Inflammatory macrophage treated with lipopolysaccharide for 1 hour (primary cell): ENCODE measurements at regions not wholly inside any gene's neighbourhood (a gene's known extent, or its start where the extent isn't known, plus 50 kb on each side); places are given as distances from the start of the nearest gene placed in this dataset.

Experiments used
- DNase-seq, 2 donors: peaks; one replicate each; pipeline ENCODE4 v3.0.0-alpha.2; 2020 to 2022

DNA sequence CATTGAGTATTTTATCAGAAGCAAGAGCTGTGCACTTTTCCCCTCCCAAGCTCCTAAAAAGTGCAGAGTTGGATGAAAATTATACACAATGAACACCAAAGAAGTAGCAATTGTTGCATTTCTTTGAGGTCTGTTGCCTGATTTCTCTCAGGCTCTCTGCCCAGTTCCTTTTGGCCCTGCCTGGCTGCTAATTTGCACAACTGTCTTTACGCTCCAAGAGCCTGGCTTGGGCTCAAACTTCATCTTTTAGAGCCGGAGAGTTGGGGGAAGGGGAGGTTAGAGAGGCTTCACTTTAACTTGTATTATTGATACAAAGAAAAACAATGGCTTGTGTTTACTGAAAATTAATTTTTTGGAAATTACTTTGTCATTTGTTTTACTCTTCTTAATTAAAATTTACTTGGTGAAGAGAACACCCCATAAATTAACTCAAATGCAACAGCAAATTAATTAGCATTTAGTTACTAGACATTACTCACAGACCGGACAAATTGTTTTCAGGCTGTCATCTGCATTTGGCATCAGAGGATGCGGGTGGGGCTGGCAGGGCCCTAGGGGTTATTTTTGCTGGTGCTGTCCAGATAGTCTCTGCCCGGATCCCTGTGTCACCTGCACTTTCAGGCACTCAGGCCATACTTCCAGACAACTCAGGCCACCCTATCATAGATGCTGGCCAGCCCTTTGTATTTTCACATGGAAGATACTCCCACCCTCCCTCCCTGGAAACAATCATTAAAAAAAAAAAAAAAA, 407.3 kb downstream of the NXPE2 start:
- no peak for DNase-seq

DNA sequence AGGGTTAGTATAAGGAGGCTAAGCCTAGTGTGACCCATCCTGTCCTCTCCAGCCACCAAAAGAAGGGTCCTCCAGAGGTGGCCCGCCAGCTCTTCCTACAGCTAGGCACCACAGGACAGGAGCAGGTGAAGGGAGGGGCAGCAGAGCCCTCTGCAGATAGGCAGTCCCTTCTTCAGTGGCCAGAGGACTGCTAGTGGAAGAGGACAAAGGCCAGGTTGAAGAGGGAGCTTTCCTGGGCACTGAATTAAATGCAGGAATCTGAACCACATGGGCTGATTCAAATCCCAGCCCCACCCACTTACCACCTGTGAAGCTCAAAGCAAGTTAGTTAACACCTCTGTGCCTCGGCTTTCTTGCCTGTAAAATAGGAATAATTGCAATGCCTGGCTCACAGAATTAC, 409.5 kb downstream of the NXPE2 start:
- no peak for DNase-seq

- no peak for DNase-seq
Observed at GRCh38 chr11:115092516-115092915, 411.7 kb downstream of the CADM1 start.

DNA sequence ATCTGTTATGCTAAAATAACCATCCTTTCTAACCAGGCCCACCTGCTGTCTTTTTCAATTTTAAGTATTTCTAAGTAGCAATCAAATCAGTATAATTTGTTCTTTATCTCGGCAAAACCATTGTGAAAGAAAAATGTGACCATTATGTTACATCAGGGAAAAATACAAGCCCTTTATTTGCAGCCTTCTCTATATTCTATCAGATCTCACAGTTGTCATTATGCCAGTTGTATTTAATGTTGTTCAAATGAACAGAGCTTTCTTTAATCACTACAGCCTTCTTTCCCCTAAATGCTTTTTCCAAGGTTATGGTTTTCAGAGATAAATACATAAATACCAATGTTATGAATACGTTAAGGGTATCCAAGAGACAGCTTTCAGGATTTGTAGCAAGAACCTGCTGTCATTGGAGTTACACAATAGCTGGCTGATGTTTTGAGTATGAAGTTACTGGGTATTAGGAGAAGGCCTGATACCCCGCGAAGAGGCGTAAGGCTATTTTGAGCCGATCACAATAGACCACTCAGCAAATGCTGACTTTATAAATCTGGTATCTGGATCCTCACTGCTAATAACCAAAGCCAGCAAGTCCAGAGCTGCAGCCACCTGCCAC, 406.3 kb downstream of the CADM1 start:
- no peak for DNase-seq

- no peak for DNase-seq
Observed at GRCh38 chr11:115100706-115101105, 403.5 kb downstream of the CADM1 start.

GRCh38 chr11:115103921-115104320, 400.3 kb downstream of the CADM1 start:
- DNase-seq, result no peak

DNA sequence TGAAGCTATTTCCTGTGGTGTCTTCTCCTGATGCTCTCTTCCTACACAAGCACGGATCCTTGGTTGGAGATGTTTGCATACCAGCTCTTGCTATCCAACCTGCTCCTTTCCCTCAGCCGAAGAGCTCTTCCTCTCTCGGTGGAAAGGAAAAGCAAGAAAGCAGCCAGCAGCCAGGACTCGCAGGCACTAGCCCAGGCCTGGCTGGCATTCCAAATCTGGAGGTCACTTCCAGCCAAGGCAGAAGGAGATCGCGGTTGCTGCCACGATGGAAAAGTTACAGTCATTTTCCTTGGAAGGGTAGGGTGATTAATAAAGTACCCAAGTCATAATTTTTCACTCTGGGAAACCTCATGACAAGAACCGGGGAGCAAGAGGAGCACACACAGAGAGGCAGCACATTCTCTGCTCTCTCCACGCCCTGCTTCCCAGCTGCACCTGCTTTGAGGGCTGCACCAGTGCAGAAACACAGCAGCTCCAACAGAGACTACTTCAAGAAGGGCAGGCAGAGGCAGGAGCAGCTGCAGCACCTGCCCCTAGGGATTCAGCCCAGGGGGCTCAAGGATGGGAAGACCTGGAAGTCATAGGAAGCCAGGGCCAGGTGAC, 399.3 kb downstream of the CADM1 start:
- DNase-seq, result no peak

- no peak for DNase-seq
Observed at GRCh38 chr11:115111066-115111465, 393.1 kb downstream of the CADM1 start.

- no peak for DNase-seq
Observed at GRCh38 chr11:115112754-115113153, 391.5 kb downstream of the CADM1 start.

GRCh38 chr11:115117956-115118493, 386.2 kb downstream of the CADM1 start:
- no peak for DNase-seq

DNA sequence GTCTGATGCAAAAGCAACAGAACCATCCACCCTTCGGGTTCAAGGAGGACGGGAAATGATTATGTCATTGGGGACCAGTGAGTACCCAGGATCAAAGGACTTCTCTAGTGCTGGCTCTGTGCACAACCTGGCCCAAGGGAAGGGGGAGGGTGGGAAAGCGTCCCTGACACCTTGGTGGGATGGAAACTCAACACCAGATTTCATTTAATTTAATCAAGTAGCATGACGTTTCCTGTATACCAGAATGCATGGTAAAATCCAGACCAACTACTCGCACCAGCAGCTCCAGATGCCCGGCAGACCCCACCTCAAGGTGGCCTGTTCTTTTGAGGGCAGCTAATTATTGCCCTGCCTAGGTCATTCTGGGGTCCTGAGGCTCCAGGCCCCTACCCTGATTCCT, 385.1 kb downstream of the CADM1 start:
- no peak for DNase-seq
